ENCODE measurements at regions not wholly inside any gene's neighbourhood (a gene's known extent, or its start where the extent isn't known, plus 50 kb on each side); places are given as distances from the start of the nearest gene placed in this dataset.
A peak's percentile ranks its signal among the peaks of the same experiment; 100 is the strongest.
"Not testable (repeated sequence)": the region's sequence is repeated elsewhere in the genome, so short reads cannot be mapped to it uniquely, and the experiment has no call there.

DNA sequence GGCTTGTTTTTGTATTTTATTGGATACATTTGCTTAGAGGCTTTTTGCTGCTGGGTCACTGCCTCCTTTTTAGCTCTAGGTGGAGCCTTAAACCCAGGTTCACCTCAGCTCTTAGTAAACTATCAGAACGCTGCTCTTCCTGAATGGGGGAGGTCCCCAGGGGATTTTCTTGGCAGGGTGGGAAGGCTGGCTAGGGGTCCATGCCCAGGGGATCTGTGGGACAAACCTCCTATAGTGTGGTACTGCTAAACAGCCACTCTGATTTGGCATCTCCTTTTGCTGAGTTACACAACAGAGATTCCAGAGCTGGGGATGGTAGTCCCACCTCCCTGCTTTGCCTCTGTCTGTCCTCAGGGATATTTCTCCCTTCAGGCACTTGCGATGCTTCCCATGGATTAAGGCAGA, 204.9 kb downstream of the ZIC5 start:
- DNase-seq: no peak

DNA sequence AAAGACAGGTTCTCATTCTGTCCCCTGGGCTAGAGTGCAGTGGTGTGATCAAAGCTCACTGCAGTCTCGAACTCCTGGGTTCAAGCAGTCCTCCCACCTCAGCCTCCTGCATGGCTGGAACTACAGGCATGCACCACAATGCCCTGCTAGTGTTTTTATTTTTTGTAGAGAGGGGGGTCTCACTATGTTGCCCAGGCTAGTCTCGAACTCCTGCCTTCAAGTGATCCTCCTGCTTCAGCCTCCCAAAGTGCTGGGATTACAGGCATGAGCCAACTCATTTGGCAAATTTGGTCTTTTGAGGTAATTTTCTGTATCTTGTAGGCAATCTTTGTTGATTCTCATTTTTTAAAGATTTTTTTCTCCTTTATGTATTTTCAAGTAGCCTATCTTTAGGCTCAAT, 205.7 kb downstream of the ZIC5 start:
- no peak for DNase-seq

DNA sequence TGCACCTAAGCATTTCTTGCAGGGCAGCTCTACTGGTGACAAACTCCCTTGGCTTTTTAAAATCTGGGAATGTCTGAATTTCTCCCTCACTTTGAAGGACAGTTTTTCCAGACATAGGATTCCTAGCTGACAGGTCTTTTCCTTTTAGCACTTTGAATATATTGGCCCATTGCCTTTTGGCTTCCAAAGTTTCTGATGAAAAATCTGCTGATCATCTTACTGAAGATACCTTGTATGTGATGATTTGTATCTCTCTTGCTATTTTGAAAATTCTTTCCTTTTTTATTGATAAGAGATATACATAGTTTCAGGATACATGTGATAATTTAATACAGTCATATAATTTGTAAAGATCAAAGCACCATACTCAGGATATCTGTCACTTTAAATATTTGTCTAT, 211.1 kb downstream of the ZIC5 start:
- no peak for DNase-seq

DNA sequence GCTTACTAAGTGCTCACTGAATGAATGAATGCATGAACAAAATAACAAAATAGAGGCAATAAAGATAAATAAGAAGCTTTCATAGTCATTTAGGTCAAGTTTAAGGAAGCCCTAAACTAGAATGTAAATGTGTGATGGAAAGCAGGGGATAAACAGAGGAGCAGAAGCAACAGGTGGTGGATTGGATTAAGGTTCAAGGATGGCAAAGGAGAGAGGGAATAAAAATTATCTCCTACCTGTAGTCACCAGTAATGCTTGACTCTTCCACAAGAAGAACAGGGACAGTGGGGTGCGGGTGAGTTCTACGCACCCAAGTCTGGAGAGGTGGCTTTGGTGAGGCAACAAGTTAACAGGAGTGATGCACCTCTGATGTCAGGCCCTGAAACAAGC, 212.4 kb downstream of the ZIC5 start:
- DNase-seq: no peak

DNA sequence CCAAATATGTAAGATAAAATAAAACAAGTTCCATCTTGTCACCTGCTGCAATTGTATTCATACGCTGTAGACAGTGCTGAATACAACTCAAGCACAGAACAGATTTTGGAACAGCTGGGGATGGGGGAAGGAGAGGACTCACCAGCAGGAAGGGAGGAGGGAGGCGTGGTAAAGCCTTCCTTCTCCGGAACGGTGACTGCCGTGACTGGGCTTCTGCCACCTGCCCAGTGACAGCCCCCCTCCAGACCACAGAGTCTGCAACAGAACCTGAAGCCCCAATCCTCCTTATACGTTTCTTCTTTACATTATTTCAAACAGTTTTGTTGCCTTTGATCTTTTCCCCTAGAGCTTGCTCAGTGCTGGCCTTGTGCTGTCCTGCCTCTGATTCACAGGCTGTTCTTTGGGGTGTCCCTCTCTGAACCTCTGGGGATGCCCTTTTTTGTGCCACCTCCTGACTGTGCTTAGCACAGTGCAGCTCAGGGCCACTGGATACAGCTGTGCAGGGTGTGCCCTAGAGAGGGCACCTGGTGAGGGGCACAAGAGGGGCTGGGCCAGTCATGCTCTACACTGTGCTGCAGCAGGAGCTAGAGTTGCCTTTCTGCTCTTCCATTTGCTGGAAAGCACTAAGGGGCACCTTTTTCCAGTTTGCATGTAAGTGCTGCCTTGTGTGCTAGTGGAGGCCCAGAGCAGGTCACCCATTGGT, 213.0 kb downstream of the ZIC5 start:
- DNase-seq: no peak

DNA sequence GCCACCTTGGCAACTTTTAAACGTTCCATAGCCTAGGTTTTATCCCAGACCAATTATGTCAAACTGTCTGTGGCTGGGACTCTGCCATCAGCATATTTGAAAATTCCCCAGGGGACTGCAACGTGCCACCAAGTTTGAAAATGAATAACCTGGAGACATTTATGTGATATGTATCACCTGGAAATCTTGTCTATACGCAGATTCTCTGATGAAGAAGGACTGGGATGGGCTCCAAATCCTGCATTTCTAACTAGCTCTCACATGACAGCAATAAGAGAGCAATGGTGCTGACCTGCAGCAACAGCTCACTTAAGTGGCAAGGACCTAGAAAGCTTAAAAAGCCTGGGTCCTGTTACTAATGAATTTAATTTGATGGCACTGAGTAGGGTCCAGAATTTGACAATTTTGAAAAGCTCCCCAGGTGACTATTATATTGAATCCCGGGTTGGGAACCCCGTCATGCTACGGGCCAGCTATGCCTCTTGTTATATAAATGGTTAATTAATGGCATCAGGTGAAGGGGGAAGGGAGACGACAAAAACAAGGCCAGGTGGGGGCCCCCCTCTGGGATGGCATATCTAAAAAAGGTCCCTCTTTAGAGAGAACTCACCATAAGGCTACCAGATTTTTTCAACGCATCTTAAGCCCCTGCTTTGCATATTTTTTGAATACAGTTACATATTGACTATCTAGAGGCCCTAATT, 213.7 kb downstream of the ZIC5 start:
- DNase-seq: no peak

DNA sequence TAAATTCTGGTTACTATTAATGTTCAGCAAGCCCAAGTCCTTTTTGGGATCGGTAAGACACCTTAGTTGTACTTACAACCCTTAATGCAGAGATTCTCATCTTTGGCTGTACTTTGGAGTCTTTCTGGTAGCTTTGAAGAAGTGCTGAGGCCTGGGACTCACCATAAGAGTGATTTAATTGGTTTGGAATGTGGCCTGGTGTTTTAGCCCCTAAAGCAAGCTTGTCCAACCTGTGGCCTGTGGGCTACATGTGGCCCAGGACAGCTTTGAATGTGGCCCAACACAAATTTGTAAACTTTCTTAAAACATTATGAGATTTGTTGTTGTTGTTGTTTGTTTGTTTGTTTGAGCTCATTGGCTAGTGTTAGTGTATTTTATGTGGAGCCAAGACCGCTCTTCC, 215.3 kb downstream of the ZIC5 start:
- no peak for DNase-seq

DNA sequence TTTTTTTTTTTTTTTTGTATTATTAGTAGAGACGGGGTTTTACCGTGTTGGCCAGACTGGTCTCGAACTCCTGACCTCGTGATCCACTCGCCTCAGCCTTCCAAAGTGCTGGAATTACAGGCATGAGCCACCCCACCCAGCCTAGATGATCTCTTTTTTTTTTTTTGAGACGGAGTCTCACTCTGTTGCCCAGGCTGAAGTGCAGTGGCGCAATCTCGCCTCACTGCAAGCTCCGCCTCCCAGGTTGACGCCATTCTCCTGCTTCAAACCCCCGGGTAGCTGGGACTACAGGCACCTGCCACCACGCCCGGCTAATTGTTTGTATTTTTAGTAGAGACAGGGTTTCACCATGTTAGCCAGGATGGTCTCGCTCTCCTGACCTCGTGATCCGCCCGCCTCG, 216.8 kb downstream of the ZIC5 start:
- not testable (repeated sequence) for DNase-seq

DNA sequence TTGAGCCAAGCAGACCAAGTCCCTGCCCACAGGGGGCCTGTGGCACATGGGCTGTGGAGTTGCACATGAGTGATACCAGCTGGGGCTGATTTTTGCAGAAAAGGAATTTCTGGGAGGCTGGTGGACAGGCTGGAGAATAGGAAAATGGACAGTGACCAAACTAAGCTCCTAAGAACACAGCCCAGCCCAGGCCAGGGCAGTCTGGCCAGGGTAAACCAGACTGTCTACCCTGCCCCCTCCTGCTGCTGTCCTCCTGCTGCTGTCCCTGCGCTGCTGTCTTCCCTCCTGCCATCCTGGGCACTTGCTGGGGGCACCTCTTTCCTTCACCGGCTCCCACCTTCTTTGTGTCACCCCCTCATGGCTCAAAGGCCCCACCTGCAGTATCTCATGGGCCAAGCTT, 219.2 kb downstream of the ZIC5 start:
- DNase-seq: no peak

DNA sequence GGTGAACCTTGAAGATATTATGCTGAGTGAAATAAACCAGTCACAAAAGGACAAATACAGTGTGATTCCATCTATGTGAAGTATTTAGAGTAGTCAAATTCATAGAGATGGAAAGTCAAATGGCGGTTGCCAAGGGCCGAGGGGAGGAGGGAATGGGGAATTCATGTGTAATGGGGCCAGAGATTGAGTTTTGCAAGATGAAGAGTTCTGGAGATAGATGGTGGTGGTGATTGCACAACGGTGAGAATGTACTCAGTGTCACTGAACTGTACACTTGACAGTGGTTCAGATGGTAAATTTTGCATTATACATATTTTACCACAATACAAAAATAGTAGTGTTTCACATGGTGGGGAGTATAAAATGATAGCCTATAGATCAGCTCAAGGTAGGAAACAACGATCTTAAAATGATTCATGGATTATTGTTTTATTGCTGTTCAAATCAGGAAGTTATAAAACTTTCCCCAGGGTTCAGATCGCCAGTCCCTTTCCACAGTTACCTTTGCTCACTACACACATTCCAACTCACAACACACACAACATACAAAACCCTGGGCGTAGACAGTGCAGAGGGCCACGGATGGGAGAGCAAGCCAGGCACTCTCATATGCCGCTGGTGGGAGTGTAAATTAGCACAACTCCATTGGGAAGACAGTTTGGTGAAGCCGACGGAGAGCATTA, 219.9 kb downstream of the ZIC5 start:
- DNase-seq: no peak

DNA sequence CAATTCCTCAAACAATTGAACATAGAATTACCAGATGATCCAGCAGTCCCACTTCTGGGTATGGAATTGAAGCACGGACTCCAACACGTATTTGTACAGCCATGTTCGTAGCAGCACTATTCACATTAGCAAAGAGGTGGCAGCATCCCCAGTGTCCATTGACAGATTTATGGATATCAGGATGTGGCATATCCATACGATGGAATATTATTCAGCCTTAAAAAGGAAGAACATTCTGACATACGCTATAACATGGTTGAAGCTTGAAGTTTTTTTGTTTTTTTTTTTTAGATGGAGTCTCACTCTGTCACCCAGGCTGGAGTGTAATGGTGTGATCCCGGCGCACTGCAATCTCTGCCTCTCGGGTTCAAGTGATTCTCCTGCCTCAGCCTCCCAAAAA, 220.6 kb downstream of the ZIC5 start:
- no peak for DNase-seq

DNA sequence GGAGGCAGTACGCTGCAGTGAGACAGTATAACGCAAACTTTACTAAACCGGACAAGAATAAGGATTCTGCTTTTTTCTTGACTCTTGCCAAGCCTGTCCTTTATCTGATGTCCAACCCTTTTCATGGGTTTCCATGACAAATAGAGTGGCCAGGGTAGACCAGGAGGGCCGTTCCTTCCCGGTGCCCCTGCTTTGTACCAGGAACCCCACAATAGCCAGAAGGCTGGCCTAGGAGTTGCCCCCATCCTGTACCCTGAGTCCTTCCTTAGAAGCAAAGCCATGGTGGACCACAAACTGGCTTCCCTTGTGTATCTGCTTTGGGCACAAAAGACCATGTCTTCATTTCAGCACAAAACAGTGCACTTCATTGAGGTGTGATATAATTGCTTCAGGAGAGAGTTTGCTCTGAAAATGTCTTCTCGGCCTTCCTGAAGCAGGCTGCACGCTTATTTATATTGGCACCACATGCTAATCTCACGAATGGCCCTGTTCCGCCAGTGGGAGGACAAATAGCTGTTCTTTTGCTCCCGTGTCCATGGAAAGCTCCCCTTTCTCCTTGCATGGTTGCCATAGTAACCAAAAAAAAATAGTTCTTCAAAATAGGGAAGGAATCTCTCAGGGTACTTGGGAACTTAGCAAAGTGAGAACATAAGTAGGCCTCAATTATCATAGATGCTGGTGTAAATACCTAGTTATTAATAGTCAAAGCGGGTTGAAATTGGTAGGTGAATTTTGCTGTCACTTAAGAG, 222.1 kb downstream of the ZIC5 start:
- DNase-seq: no peak

DNA sequence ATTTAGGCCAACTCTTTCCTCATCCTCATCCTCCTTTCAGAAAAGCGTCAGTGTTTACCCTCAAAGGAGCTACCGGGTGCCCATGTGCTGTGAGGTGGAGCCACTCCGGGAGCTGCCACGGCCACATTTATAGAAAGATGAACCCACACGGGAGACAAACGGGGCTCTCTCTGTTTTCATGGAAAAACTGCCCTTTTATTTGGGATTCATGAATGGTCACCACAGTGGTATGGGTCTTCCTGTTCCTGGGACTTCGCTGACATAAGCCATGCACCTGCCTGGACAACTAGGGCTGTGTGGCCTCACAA, 224.2 kb downstream of the ZIC5 start:
- DNase-seq: no peak

DNA sequence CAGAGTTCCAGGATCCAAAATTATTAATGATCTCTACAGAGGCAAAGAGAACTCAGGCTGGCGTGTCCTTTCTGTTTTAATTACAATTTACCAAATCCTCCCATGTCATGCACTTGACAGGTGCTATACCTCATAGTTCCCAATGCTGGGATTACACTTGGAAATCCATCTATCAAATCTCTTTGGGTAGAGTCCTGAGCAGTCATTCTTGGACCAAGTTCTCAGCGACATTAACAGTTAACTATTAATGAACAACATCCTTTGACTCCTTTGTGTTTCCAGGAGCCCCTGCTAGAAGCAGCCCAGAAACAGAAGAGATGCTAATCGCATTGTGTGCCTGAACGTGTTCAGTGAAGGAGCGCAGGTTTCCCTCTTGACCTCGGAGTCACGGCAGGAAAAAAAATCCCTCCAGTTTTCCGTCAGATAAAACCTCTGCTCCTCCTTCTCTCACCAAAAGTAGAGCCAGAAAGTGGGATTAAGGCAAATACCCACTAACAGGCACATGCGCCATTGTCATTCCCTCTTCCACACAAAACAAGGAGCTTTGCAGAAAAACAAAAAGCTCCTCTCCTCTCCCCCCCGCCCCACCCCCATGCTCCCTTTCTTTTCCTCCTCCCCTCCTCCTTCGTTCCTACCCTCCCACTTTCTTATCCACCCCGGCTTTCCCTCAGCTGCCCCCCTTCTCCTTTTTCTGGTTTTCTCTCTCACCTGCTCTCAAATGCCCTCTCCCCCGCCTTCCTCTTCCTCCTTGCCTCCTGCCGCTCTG, 224.7 kb downstream of the ZIC5 start:
- DNase-seq: no peak

DNA sequence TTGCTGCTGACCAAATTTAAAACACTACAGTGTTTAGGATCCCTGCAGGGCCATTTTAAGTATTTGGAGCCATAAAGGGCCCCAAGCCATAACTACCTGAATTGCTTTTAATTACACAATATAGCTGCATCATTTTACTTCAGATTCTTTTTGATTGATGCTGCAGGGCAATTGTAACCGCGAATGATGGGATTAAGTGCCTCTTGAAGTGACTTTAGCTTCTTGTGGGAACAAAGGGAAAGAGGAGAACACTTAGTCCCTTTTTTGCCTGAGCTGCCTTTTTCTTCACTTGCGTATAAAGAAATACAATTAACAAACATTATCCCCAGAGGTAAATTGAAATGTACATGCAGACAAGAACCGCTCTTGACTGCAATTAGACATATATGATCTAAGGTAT, 228.5 kb downstream of the ZIC5 start:
- peak; percentile 92 for DNase-seq

DNA sequence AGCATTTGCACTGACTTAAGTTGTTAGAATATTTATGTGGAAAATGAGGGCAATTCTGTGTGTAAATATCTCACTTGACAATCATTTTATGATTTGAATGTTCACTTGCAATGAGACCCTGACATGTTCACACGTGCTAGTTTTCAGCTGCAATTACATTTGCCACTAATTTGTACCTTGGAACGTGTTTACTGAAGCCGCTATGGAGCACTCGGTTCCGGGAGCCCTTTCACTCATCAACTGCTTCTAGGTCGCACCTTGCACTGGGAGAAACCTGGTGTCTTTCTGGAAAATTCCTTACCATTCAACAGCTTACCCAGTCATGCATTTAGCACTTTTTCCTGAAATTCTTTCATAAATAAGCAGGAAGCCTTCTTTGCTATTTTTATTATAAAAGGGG, 229.6 kb downstream of the ZIC5 start:
- peak; percentile 49 for DNase-seq

DNA sequence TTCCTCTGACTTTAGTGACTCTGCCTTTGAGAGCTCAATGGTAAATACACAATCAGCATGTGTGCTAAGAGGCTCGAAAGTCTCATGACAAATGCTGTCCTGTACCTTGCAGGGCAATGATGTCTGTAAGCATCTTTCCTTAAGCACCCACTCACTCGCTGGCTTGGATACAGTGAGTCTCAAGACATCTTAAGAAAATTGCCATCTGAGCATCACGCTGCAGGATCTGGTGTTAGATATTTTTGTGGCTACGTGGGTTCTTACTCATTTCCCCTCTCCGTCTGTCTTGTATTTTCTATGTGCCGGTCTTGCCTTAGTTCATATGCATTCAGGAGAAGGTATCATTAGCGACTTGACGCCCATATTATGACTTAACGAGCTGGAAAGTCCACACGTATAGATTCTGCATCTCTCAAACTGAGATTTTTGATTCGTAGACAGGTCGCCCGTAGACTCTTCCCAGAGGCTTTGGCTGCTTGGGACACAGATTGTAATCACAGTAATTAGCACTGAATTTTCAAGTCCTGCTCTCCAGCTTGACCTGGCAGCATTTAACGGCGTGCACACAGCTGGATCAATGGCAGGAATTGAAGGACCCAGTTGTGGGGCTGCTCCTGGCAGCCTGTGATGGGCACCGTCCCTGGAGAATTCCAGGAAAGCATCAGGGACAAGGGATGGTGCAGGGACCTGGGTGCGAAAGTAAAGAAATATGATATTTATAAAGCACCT, 231.2 kb downstream of the ZIC5 start:
- DNase-seq: no peak

DNA sequence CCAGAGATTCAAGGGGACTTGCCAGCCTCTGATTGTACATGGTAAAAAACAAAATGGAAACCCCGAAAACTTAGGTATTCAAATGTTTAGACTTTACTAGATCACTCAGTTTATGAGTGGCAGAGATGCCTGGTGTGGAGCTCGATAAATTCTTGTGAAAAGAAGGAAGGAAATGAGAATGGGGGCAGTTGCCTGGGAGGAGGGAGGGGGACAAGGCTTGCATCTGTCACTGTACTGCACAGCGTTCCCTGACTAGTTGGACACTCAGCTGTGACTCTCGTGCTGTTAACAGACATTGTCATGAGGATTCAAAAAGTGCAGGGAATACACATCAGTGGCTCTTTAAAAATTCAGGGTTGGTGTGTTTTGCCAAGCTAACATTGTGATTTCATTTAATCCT, 232.9 kb downstream of the ZIC5 start:
- DNase-seq: no peak

DNA sequence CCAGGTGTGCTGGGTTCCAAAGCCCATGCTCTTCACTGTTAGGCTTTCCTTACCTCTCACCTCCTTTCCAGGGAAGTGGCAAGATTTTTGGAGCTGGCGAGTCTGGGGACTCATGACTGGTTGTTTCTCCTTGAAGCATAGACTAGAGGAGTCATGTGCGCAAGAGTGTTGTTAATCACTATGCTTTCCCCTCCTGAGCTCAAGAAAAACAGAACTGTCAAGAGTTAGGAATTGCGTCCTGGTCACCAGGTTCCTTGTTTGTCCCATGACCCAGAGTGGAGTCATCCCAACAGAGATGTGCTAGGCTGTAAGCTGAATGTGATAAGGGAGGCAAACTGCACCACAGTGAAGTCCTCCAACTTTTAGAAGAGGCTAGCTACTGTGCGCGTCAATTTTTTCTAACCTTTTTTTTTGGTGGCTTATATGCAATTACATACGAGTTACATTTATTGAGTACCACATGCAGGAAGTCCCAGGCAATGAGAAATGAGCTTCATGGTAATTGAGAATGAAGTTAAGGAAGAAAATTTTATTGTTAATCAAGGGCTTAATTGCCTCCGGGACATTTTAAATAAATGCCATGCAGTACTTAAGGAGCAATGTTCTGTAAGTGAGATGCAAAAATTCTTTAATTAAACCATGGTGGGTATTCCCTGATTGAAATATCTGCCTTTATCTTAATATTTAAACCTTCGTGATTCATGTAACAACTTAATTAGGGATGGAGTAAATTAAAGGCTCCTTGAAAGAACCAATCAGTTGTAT, 233.9 kb downstream of the ZIC5 start:
- no peak for DNase-seq

DNA sequence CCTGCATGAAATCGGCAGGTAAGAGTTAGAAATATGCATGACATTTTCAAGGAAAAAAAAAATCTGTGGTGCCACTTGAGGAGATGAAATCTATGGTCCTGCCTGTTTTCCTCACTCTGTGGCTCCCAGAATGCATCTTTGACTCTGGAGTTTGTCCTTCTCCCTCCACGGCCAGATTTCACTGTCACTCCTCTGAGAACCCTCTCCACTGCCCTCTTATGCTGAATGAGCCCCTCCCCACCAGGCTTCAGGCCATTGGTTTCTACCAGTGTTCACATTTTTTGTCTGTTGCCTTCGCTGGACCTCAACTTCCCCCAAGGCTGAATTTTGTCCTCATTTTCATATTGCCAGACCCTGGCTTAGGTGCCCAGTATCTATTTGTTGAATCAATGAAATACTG, 235.0 kb downstream of the ZIC5 start:
- DNase-seq: no peak

DNA sequence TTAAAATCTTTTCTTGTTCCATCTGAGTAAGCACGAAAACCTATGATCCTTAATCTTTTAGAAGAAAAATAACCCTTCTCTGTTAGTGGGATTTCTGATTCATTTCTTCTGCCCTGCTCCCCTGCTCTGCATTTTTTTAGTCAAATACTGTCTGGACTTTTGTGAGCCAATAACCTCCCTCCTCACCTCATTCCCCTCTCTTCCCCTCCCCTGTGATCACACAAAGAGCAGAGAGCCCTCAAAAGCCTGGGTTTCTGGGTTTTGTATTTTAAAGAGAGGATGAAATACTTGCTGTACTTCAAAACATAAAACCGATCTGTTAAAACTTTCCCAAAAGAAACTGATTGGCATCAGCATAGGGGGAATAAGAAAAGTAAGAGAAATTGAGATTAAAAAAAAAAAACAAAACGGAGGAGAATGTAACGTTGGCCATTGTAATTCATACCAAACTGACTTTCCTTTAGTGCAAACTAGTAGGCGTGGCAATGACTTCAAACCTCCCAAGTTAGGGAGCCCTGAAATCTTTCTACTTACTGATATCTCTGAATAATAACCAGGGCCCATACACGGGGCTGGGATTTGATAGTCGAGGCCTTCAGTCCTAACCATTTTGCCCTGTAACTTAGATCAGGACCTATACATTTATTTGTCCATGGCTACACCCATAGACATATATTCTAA, 232.9 kb downstream of the TM9SF2 start:
- DNase-seq: no peak

Data from NCI-H1105 treated with DMSO at 0.1 percent for 48 hours (cell line).